Kidney epithelial cell (primary cell): ENCODE measurements at regions not wholly inside any gene's neighbourhood (a gene's known extent, or its start where the extent isn't known, plus 50 kb on each side); places are given as distances from the start of the nearest gene placed in this dataset.

Experiments used
- DNase-seq: peaks from one replicate; pipeline ENCODE4 v3.0.0-alpha.2; 2010; ENCODE audit warnings: low read depth
- H3K27me3 ChIP-seq: 2 replicates; pipeline ENCODE4 v1.6.0; 2011; ENCODE audit warnings: low read length; ENCODE audit not compliant: control insufficient read depth, insufficient read depth
- H3K36me3 ChIP-seq: 2 replicates; pipeline ENCODE4 v1.5.1; 2011; ENCODE audit warnings: low read length; ENCODE audit not compliant: control insufficient read depth, insufficient read depth
- H3K4me3 ChIP-seq: 2 replicates; pipeline ENCODE4 v1.5.1; 2011; ENCODE audit warnings: low read depth, mild to moderate bottlenecking, control low read depth, low read length
- TF ChIP-seq, protein P1 (sequence below): IDR thresholded peaks from 2 replicates; pipeline ENCODE4 v1.5.1; 2011; ENCODE audit warnings: mild to moderate bottlenecking, moderate library complexity, low read length, control low read depth, inconsistent platforms; ENCODE audit not compliant: insufficient read depth, poor library complexity, severe bottlenecking

GRCh38 chr2:181743723-181744031 is 63.4 kb upstream of the NEUROD1 start:
- Histone ChIP-seq H3K36me3 (no peaks in the 10 kb centered on the region), H3K27me3 (no peaks in the 10 kb centered on the region), H3K4me3 (no peak overlapping the region)
- TF ChIP-seq, protein P1, sequence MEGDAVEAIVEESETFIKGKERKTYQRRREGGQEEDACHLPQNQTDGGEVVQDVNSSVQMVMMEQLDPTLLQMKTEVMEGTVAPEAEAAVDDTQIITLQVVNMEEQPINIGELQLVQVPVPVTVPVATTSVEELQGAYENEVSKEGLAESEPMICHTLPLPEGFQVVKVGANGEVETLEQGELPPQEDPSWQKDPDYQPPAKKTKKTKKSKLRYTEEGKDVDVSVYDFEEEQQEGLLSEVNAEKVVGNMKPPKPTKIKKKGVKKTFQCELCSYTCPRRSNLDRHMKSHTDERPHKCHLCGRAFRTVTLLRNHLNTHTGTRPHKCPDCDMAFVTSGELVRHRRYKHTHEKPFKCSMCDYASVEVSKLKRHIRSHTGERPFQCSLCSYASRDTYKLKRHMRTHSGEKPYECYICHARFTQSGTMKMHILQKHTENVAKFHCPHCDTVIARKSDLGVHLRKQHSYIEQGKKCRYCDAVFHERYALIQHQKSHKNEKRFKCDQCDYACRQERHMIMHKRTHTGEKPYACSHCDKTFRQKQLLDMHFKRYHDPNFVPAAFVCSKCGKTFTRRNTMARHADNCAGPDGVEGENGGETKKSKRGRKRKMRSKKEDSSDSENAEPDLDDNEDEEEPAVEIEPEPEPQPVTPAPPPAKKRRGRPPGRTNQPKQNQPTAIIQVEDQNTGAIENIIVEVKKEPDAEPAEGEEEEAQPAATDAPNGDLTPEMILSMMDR = no peak
- no peak for DNase-seq

- H3K27me3 ChIP-seq = no peaks in the 10 kb centered on the region
- TF ChIP-seq, protein P1 = no peak
- DNase-seq = no peak
- H3K4me3 ChIP-seq = no peak overlapping the region
- H3K36me3 ChIP-seq = no peaks in the 10 kb centered on the region
These were observed 65.7 kb upstream of the NEUROD1 start for GRCh38 chr2:181745796-181746540.

DNA sequence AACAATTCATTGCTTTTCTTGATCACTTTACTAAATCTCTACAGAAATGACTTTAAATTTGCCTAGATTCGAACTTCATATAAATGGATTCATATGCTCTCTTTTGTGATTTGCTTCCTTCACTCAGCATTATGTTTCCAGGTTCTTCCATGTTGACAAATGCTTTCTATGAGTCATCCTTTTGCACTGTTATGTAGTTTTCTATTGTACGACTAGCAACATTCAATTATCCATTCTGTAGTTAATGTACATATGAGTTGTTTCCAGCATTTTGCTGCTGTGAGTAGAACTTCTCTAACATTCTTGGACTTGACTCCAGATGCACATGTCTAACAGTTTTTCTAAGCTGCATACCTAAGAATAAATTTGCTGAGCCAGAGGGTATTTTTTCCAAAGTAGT is 66.5 kb upstream of the NEUROD1 start:
- Histone ChIP-seq H3K4me3 (no peak overlapping the region), H3K27me3 (no peaks in the 10 kb centered on the region), H3K36me3 (no peaks in the 10 kb centered on the region)
- TF ChIP-seq, protein P1 = no peak
- DNase-seq = no peak

- no peak overlapping the region for H3K4me3 ChIP-seq
- TF ChIP-seq, protein P1 = no peak
- no peaks in the 10 kb centered on the region for H3K36me3 ChIP-seq
- no peak for DNase-seq
- no peaks in the 10 kb centered on the region for H3K27me3 ChIP-seq
These were observed 70.0 kb upstream of the NEUROD1 start for GRCh38 chr2:181750305-181750704.

- Histone ChIP-seq H3K36me3 (no peaks in the 10 kb centered on the region), H3K4me3 (no peak overlapping the region), H3K27me3 (no peaks in the 10 kb centered on the region)
- TF ChIP-seq, protein P1 = no peak
- DNase-seq = no peak
These were observed 71.1 kb upstream of the NEUROD1 start for GRCh38 chr2:181751266-181752030.
